Vagina (tissue), 2 donors: ENCODE measurements at regions not wholly inside any gene's neighbourhood (a gene's known extent, or its start where the extent isn't known, plus 50 kb on each side); places are given as distances from the start of the nearest gene placed in this dataset.

ENCODE experiments used
- CTCF ChIP-seq, 3 experiments: fragments of 450-650 bp in 2 of 3; fragments of 200-600 bp in 1 of 3; sonication (generic) in 1 of 3; IDR thresholded peaks; one replicate each; pipeline ENCODE4 v1.5.1; 2017 to 2019; ENCODE audit warnings: antibody characterized with exemption in 3 of 3, mild to moderate bottlenecking in 2 of 3, moderate library complexity in 2 of 3
- POLR2A ChIP-seq, 2 donors: fragments of 450-650 bp; IDR thresholded peaks; one replicate each; pipeline ENCODE4 v1.6.1; 2017; ENCODE audit warnings: antibody characterized with exemption in 2 of 2, mild to moderate bottlenecking in 2 of 2, moderate library complexity in 2 of 2
- POLR2AphosphoS5 ChIP-seq, 2 donors: sonication (generic); formaldehyde crosslinking; IDR thresholded peaks; one replicate each; pipeline ENCODE4 v1.9.0; 2017; ENCODE audit warnings: antibody characterized with exemption in 2 of 2, mild to moderate bottlenecking in 2 of 2, low read depth in 1 of 2; ENCODE audit not compliant: insufficient read depth in 1 of 2

- TF ChIP-seq CTCF (IDR thresholded peaks at IDR 0.05) = no peak
- TF ChIP-seq POLR2A (IDR thresholded peaks at IDR 0.05) = no peak
- TF ChIP-seq POLR2AphosphoS5 (IDR thresholded peaks at IDR 0.05; ENCODE audit: insufficient read depth in 1 of 2, low read depth in 1 of 2) = no peak
These were observed 1077.3 kb upstream of the CNTN5 start for GRCh38 chr11:97943493-97943892.
